Suprapubic skin (tissue), 4 donors: ENCODE measurements at regions not wholly inside any gene's neighbourhood (a gene's known extent, or its start where the extent isn't known, plus 50 kb on each side); places are given as distances from the start of the nearest gene placed in this dataset.

Experiments used
- CTCF ChIP-seq, 2 donors: fragments of 200-600 bp in 1 of 2; fragments of 450-650 bp in 1 of 2; sonication (generic) in 1 of 2; IDR thresholded peaks; one replicate each; pipeline ENCODE4 v1.5.1; 2016 to 2019; ENCODE audit warnings: antibody characterized with exemption in 2 of 2, mild to moderate bottlenecking in 1 of 2, moderate library complexity in 1 of 2
- EP300 ChIP-seq: sonication (generic); formaldehyde crosslinking; IDR thresholded peaks from one replicate; pipeline ENCODE4 v1.6.1; 2017; ENCODE audit warnings: antibody characterized with exemption
- POLR2A ChIP-seq, 2 donors: fragments of 450-650 bp; IDR thresholded peaks; one replicate each; pipeline ENCODE4 v1.6.1; 2017; ENCODE audit warnings: antibody characterized with exemption in 2 of 2, mild to moderate bottlenecking in 2 of 2, moderate library complexity in 2 of 2
- POLR2AphosphoS5 ChIP-seq, 3 donors: sonication (generic); formaldehyde crosslinking; IDR thresholded peaks; one replicate each; pipeline ENCODE4 v1.6.1; 2017; ENCODE audit warnings: antibody characterized with exemption in 3 of 3

- TF ChIP-seq CTCF (IDR thresholded peaks at IDR 0.05) = no peak
- TF ChIP-seq POLR2AphosphoS5 (IDR thresholded peaks at IDR 0.05) = no peak
- no peak for TF ChIP-seq POLR2A (IDR thresholded peaks at IDR 0.05)
- TF ChIP-seq EP300 = no peak
Measured at GRCh38 chr20:24853916-24854315, 95.2 kb upstream of the CST7 start.
